ENCODE measurements at regions not wholly inside any gene's neighbourhood (a gene's known extent, or its start where the extent isn't known, plus 50 kb on each side); places are given as distances from the start of the nearest gene placed in this dataset.

- TF ChIP-seq, protein P1, sequence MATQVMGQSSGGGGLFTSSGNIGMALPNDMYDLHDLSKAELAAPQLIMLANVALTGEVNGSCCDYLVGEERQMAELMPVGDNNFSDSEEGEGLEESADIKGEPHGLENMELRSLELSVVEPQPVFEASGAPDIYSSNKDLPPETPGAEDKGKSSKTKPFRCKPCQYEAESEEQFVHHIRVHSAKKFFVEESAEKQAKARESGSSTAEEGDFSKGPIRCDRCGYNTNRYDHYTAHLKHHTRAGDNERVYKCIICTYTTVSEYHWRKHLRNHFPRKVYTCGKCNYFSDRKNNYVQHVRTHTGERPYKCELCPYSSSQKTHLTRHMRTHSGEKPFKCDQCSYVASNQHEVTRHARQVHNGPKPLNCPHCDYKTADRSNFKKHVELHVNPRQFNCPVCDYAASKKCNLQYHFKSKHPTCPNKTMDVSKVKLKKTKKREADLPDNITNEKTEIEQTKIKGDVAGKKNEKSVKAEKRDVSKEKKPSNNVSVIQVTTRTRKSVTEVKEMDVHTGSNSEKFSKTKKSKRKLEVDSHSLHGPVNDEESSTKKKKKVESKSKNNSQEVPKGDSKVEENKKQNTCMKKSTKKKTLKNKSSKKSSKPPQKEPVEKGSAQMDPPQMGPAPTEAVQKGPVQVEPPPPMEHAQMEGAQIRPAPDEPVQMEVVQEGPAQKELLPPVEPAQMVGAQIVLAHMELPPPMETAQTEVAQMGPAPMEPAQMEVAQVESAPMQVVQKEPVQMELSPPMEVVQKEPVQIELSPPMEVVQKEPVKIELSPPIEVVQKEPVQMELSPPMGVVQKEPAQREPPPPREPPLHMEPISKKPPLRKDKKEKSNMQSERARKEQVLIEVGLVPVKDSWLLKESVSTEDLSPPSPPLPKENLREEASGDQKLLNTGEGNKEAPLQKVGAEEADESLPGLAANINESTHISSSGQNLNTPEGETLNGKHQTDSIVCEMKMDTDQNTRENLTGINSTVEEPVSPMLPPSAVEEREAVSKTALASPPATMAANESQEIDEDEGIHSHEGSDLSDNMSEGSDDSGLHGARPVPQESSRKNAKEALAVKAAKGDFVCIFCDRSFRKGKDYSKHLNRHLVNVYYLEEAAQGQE (IDR thresholded peaks at IDR 0.05; ENCODE audit: insufficient read depth in 1 of 2, low read depth in 2 of 2, low read length in 1 of 2): no peak
- TF ChIP-seq, protein P2, sequence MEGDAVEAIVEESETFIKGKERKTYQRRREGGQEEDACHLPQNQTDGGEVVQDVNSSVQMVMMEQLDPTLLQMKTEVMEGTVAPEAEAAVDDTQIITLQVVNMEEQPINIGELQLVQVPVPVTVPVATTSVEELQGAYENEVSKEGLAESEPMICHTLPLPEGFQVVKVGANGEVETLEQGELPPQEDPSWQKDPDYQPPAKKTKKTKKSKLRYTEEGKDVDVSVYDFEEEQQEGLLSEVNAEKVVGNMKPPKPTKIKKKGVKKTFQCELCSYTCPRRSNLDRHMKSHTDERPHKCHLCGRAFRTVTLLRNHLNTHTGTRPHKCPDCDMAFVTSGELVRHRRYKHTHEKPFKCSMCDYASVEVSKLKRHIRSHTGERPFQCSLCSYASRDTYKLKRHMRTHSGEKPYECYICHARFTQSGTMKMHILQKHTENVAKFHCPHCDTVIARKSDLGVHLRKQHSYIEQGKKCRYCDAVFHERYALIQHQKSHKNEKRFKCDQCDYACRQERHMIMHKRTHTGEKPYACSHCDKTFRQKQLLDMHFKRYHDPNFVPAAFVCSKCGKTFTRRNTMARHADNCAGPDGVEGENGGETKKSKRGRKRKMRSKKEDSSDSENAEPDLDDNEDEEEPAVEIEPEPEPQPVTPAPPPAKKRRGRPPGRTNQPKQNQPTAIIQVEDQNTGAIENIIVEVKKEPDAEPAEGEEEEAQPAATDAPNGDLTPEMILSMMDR (IDR thresholded peaks at IDR 0.05): no peak
- TF ChIP-seq SIN3A (IDR thresholded peaks at IDR 0.05; ENCODE audit: borderline replicate concordance, insufficient read depth, low read depth, low read length) (no peak), POLR2AphosphoS5 (IDR thresholded peaks at IDR 0.05; ENCODE audit: low read depth, low read length) (no peak), TCF7L2 (IDR thresholded peaks at IDR 0.05; ENCODE audit: low read depth, low read length) (no peak)
- H3K4me3 ChIP-seq (ENCODE audit: low read depth in 2 of 2, low read length in 2 of 2): no peak overlapping the region
- intact Hi-C loops (cut with micrococcal nuclease; ENCODE audit: unreplicated experiment): no loop called here
- no peaks in the 10 kb centered on the region for H3K27me3 ChIP-seq (ENCODE audit: control insufficient read depth, insufficient read depth, low read length)
- DNase-seq (ENCODE audit: low read depth, low spot score) (no peak), ATAC-seq (no peak)
- ChIA-PET CTCF (no interaction called here), POLR2A (no interaction called here)
- no peak overlapping the region for H3K27ac ChIP-seq (ENCODE audit: low read length)
- BruUV-seq (replicated peaks): no TSS peak
- in situ Hi-C loops (cut with HindIII; ENCODE audit: low pct_unique_long_range_greater_than_20kb, low sequenced_read_pairs): no loop called here
- H3K9me3 ChIP-seq (ENCODE audit: control insufficient read depth, insufficient read depth, low read depth, low read length): no peaks in the 10 kb centered on the region
- no peaks in the 10 kb centered on the region for H3K36me3 ChIP-seq (ENCODE audit: control insufficient read depth, insufficient read depth, low read length)
- no peaks in the 10 kb centered on the region for H3K4me1 ChIP-seq (ENCODE audit: control insufficient read depth, insufficient read depth, low read length)
These were observed 148.6 kb upstream of the KCNJ3 start for GRCh38 chr2:154549869-154550268.

DNA sequence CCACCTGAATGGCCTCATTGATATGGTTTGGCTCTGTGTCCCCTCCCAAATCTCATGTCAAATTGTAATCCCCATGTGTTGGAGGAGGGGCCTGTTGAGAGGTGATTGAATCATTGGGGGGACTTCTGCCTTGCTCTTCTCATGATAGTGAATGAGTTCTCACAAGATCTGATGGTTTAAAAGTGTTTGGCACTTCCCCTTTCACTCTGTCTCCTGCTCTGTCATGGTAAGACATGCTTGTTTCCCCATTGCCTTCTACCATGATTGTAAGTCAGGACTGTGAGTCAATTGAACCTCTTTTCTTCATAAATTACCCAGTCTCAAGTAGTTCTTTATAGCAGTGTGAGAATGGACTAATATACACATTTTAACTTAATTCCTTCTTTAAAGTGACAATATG, 146.8 kb upstream of the KCNJ3 start:
- no peaks in the 10 kb centered on the region for H3K36me3 ChIP-seq (ENCODE audit: control insufficient read depth, insufficient read depth, low read length)
- TF ChIP-seq TCF7L2 (IDR thresholded peaks at IDR 0.05; ENCODE audit: low read depth, low read length): no peak
- TF ChIP-seq, protein P2 (IDR thresholded peaks at IDR 0.05): no peak
- in situ Hi-C loops (cut with HindIII; ENCODE audit: low pct_unique_long_range_greater_than_20kb, low sequenced_read_pairs): no loop called here
- H3K4me3 ChIP-seq (ENCODE audit: low read depth in 2 of 2, low read length in 2 of 2): no peak overlapping the region
- no peaks in the 10 kb centered on the region for H3K9me3 ChIP-seq (ENCODE audit: control insufficient read depth, insufficient read depth, low read depth, low read length)
- DNase-seq (ENCODE audit: low read depth, low spot score): no peak
- intact Hi-C loops (cut with micrococcal nuclease; ENCODE audit: unreplicated experiment): no loop called here
- BruUV-seq (replicated peaks): no TSS peak
- H3K4me1 ChIP-seq (ENCODE audit: control insufficient read depth, insufficient read depth, low read length): no peaks in the 10 kb centered on the region
- H3K27ac ChIP-seq (ENCODE audit: low read length): no peak overlapping the region
- ChIA-PET POLR2A (no interaction called here), CTCF (no interaction called here)
- ATAC-seq: no peak
- no peaks in the 10 kb centered on the region for H3K27me3 ChIP-seq (ENCODE audit: control insufficient read depth, insufficient read depth, low read length)

DNA sequence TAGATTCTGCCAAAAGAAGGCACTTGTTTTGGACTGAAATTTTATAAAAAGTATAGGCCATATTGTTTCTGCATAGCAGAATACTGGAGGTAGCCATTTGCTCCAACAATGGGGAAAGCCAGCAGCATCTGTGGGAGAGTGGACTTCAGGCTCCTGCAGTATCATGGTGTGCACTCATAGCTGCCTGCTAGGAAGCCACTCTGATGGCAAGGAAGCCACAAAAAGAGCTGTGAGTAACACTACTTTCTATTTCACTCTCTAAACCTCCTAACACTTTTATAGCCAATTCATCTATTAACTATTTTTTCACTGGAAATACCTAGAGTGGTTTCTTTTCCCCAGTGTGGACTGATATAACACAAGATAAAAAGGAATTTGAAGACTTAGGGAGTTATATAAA, 144.4 kb upstream of the KCNJ3 start:
- Histone ChIP-seq H3K4me3 (ENCODE audit: low read depth in 2 of 2, low read length in 2 of 2) (no peak overlapping the region), H3K9me3 (ENCODE audit: control insufficient read depth, insufficient read depth, low read depth, low read length) (no peaks in the 10 kb centered on the region), H3K4me1 (ENCODE audit: control insufficient read depth, insufficient read depth, low read length) (no peaks in the 10 kb centered on the region), H3K27me3 (ENCODE audit: control insufficient read depth, insufficient read depth, low read length) (no peaks in the 10 kb centered on the region), H3K36me3 (ENCODE audit: control insufficient read depth, insufficient read depth, low read length) (no peaks in the 10 kb centered on the region), H3K27ac (ENCODE audit: low read length) (no peak overlapping the region)
- CTCF ChIA-PET: no interaction called here
- DNase-seq (ENCODE audit: low read depth, low spot score) (no peak), ATAC-seq (no peak)
- in situ Hi-C loops (cut with HindIII; ENCODE audit: low pct_unique_long_range_greater_than_20kb, low sequenced_read_pairs): no loop called here
- intact Hi-C loops (cut with micrococcal nuclease; ENCODE audit: unreplicated experiment): no loop called here
- TF ChIP-seq, protein P2 (IDR thresholded peaks at IDR 0.05): no peak
- TF ChIP-seq, protein P1 (IDR thresholded peaks at IDR 0.05; ENCODE audit: insufficient read depth in 1 of 2, low read depth in 2 of 2, low read length in 1 of 2): no peak
- no peak for TF ChIP-seq POLR2AphosphoS5 (IDR thresholded peaks at IDR 0.05; ENCODE audit: low read depth, low read length)
- TF ChIP-seq SIN3A (IDR thresholded peaks at IDR 0.05; ENCODE audit: borderline replicate concordance, insufficient read depth, low read depth, low read length): no peak
- TF ChIP-seq TCF7L2 (IDR thresholded peaks at IDR 0.05; ENCODE audit: low read depth, low read length): no peak
- BruUV-seq (replicated peaks): no TSS peak
- POLR2A ChIA-PET: no interaction called here

All from Panc1 (cell line).